ENCODE measurements at regions not wholly inside any gene's neighbourhood (a gene's known extent, or its start where the extent isn't known, plus 50 kb on each side); places are given as distances from the start of the nearest gene placed in this dataset.

- DNase-seq (ENCODE audit: low read depth, low spot score) = no peak
- Histone ChIP-seq H3K9ac (ENCODE audit: low read length) (no peak overlapping the region), H3K36me3 (ENCODE audit: control insufficient read depth in 1 of 2, insufficient read depth in 2 of 2, low read length in 2 of 2) (no peaks in the 10 kb centered on the region), H3K27me3 (ENCODE audit: insufficient read depth, low read length) (0 out of 2 replicates have a peak, but pooled peaks cover 2% of the 10 kb centered on the region), H3K27ac (ENCODE audit: low read depth, low read length) (no peak overlapping the region), H2AFZ (ENCODE audit: low read depth, low read length, poor library complexity, severe bottlenecking) (no peak overlapping the region), H3K4me3 (replicated peaks in 1 of 2; ENCODE audit: low read depth in 1 of 2, low read length in 2 of 2) (no peak overlapping the region), H3K9me3 (ENCODE audit: control insufficient read depth in 1 of 2, insufficient read depth in 1 of 2, low read depth in 1 of 2, low read length in 2 of 2) (no peaks in the 10 kb centered on the region; a peak in 1 of 4 replicates), H3K4me1 (ENCODE audit: control insufficient read depth in 1 of 2, insufficient read depth in 2 of 2, low read length in 2 of 2) (no peaks in the 10 kb centered on the region), H3K79me2 (ENCODE audit: insufficient read depth, low read length) (no peaks in the 10 kb centered on the region), H3K9me2 (ENCODE audit: insufficient read depth) (no peaks in the 10 kb centered on the region), H4K20me1 (ENCODE audit: insufficient read depth) (no peaks in the 10 kb centered on the region), H3K4me2 (ENCODE audit: low read length) (no peak overlapping the region)
- ChIA-PET POLR2A (no interaction called here), CTCF (no interaction called here), RAD21 (ENCODE audit: low non-redundant PET in 1 of 2, low total read pairs in 2 of 2, uncharacterized antibody in 2 of 2, unreplicated experiment in 2 of 2) (no interaction called here)
- no peak for TF ChIP-seq SRF (IDR thresholded peaks at IDR 0.05; ENCODE audit: low read depth)
- BruUV-seq (replicated peaks) = no TSS peak
- ATAC-seq = no peak
- intact Hi-C loops (cut with micrococcal nuclease) = no loop called here
Observed at GRCh38 chr2:43027097-43027873, 199.1 kb downstream of the ZFP36L2 start.

- H3K9ac ChIP-seq (ENCODE audit: low read length) = no peak overlapping the region
Observed at GRCh38 chr2:43026426-43027096, 199.8 kb downstream of the ZFP36L2 start.

More at GRCh38 chr2:43026426-43027096, 199.8 kb downstream of the ZFP36L2 start:
- intact Hi-C loops (cut with micrococcal nuclease) = no loop called here
- H3K4me3 ChIP-seq (replicated peaks in 1 of 2; ENCODE audit: low read depth in 1 of 2, low read length in 2 of 2) = no peak overlapping the region
- H3K9me3 ChIP-seq (ENCODE audit: control insufficient read depth in 1 of 2, insufficient read depth in 1 of 2, low read depth in 1 of 2, low read length in 2 of 2) = peaks cover 0 to 4% of the 10 kb centered on the region in 2 experiments; a peak in 3 of 4 replicates
- H3K79me2 ChIP-seq (ENCODE audit: insufficient read depth, low read length) = no peaks in the 10 kb centered on the region
- ChIA-PET RAD21 (ENCODE audit: low non-redundant PET in 1 of 2, low total read pairs in 2 of 2, uncharacterized antibody in 2 of 2, unreplicated experiment in 2 of 2) (no interaction called here), POLR2A (no interaction called here), CTCF (no interaction called here)
- H3K9me2 ChIP-seq (ENCODE audit: insufficient read depth) = no peaks in the 10 kb centered on the region
- DNase-seq (ENCODE audit: low read depth, low spot score) (no peak), ATAC-seq (no peak)
- no peaks in the 10 kb centered on the region for H4K20me1 ChIP-seq (ENCODE audit: insufficient read depth)
- 0 out of 2 replicates have a peak, but pooled peaks cover 2% of the 10 kb centered on the region for H3K27me3 ChIP-seq (ENCODE audit: insufficient read depth, low read length)
- no peak overlapping the region for H3K27ac ChIP-seq (ENCODE audit: low read depth, low read length)
- no peaks in the 10 kb centered on the region for H3K4me1 ChIP-seq (ENCODE audit: control insufficient read depth in 1 of 2, insufficient read depth in 2 of 2, low read length in 2 of 2)
- no peak for TF ChIP-seq SP1 (IDR thresholded peaks at IDR 0.05; ENCODE audit: low read depth)
- TF ChIP-seq ATF3 (IDR thresholded peaks at IDR 0.05) = no peak
- TF ChIP-seq ZBTB33 (IDR thresholded peaks at IDR 0.05; ENCODE audit: extremely low read depth, insufficient replicate concordance, low read length) = no peak
- no peak for TF ChIP-seq TCF7L2 (IDR thresholded peaks at IDR 0.05; ENCODE audit: borderline replicate concordance, extremely low read depth, insufficient read depth, insufficient read length)
- TF ChIP-seq SIN3A (IDR thresholded peaks at IDR 0.05; ENCODE audit: low read depth) = no peak
- no peak for TF ChIP-seq EZH2phosphoT487 (IDR thresholded peaks at IDR 0.05; ENCODE audit: borderline replicate concordance)
- no peak for TF ChIP-seq EZH2 (IDR thresholded peaks at IDR 0.05)
- no peak for TF ChIP-seq CTCF (IDR thresholded peaks at IDR 0.05 in 2 of 3, conservative IDR thresholded peaks at IDR 0.05 in 1 of 3; ENCODE audit: borderline replicate concordance in 1 of 3, insufficient read depth in 1 of 3, low read depth in 2 of 3, low read length in 2 of 3)
- TF ChIP-seq POLR2A (IDR thresholded peaks at IDR 0.05; ENCODE audit: borderline replicate concordance, extremely low read depth, insufficient read depth, insufficient read length) = no peak
- no peak for TF ChIP-seq FOSL1 (IDR thresholded peaks at IDR 0.05; ENCODE audit: low read depth)
- H2AFZ ChIP-seq (ENCODE audit: low read depth, low read length, poor library complexity, severe bottlenecking) = no peak overlapping the region
- no TSS peak for BruUV-seq (replicated peaks)
- no peak overlapping the region for H3K4me2 ChIP-seq (ENCODE audit: low read length)
- no peaks in the 10 kb centered on the region for H3K36me3 ChIP-seq (ENCODE audit: control insufficient read depth in 1 of 2, insufficient read depth in 2 of 2, low read length in 2 of 2)
